Endothelial cell of umbilical vein (primary cell): ENCODE measurements at regions not wholly inside any gene's neighbourhood (a gene's known extent, or its start where the extent isn't known, plus 50 kb on each side); places are given as distances from the start of the nearest gene placed in this dataset.

Experiments used
- BruUV-seq: library from RNA; stranded (reverse); fragments of 400-500 nt; replicated peaks from 2 replicates; lab custom pipeline; 2021; lab: Mats Ljungman, UMichigan
- CTCF ChIA-PET: fragments of 300-600, 350-600 bp; sonication (Branson Sonifier 250); formaldehyde crosslinking; loops from one replicate; lab custom pipeline; 2021; ENCODE audit warnings: antibody characterized with exemption, inconsistent platforms; lab: Charles Lee
- POLR2A ChIA-PET: fragments of 300-600, 350-600 bp; sonication (Branson Sonifier 250); formaldehyde crosslinking; loops from one replicate; lab custom pipeline; 2021; ENCODE audit warnings: antibody characterized with exemption, inconsistent platforms; lab: Charles Lee
- DNase-seq: peaks from one replicate; pipeline ENCODE4 v3.0.0-alpha.2; 2011; ENCODE audit warnings: low read depth, low spot score
- FAIRE-seq: peaks from 2 replicates; lab custom pipeline; 2011; peaks lifted over from hg19 to GRCh38; lab: Jason Lieb, UNC
- H2AFZ ChIP-seq: 2 replicates; pipeline ENCODE4 v1.6.0; 2012; ENCODE audit warnings: low read depth, low read length, control low read depth, inconsistent platforms
- H3K27ac ChIP-seq: 2 replicates; pipeline ENCODE4 v1.5.1; 2011; ENCODE audit warnings: low read depth, mild to moderate bottlenecking, control low read depth, low read length, moderate library complexity; ENCODE audit not compliant: insufficient read depth
- H3K27me3 ChIP-seq, 2 experiments: 2 replicates each; pipeline versions ENCODE4 v1.6.0 to v1.6.1; 2011; ENCODE audit warnings: low read length in 2 of 2, mixed read lengths in 1 of 2; ENCODE audit not compliant: control insufficient read depth in 2 of 2, insufficient read depth in 2 of 2
- H3K36me3 ChIP-seq, 2 experiments: 2 replicates in 1 of 2; 3 replicates in 1 of 2; pipeline ENCODE4 v1.5.1; 2011; ENCODE audit warnings: low read length in 2 of 2, mild to moderate bottlenecking in 1 of 2, moderate library complexity in 1 of 2; ENCODE audit not compliant: control insufficient read depth in 2 of 2, insufficient read depth in 2 of 2; ENCODE audit errors: extremely low read depth in 1 of 2
- H3K4me1 ChIP-seq: 3 replicates; pipeline ENCODE4 v1.5.1; 2011; ENCODE audit warnings: mild to moderate bottlenecking, low read length; ENCODE audit not compliant: control insufficient read depth, insufficient read depth; ENCODE audit errors: extremely low read depth
- H3K4me2 ChIP-seq: 2 replicates; pipeline ENCODE4 v1.6.1; 2011; ENCODE audit warnings: low read length, control low read depth, mixed read lengths; ENCODE audit not compliant: insufficient read depth
- H3K4me3 ChIP-seq, 3 experiments: fragments of 200-600 bp in 1 of 3; sonication (generic), shearing (Covaris generic) in 1 of 3; replicated peaks in 1 of 3; 2 replicates each; pipeline ENCODE4 v1.5.1; 2011 to 2016; ENCODE audit warnings: control low read depth in 3 of 3, low read length in 3 of 3, mild to moderate bottlenecking in 2 of 3, inconsistent platforms in 1 of 3, low read depth in 1 of 3, moderate library complexity in 1 of 3; ENCODE audit not compliant: insufficient read depth in 1 of 3
- H3K79me2 ChIP-seq: 2 replicates; pipeline ENCODE4 v1.6.0; 2012; ENCODE audit warnings: low read length, inconsistent platforms; ENCODE audit not compliant: control insufficient read depth, insufficient read depth
- H3K9ac ChIP-seq: replicated peaks from 2 replicates; pipeline ENCODE3; 2011; ENCODE audit warnings: low read length, control low read depth; ENCODE audit not compliant: insufficient read depth; ENCODE audit errors: extremely low read depth
- H3K9me1 ChIP-seq: replicated peaks from 3 replicates; pipeline ENCODE4 v1.6.0; 2011; ENCODE audit warnings: mild to moderate bottlenecking, low read length; ENCODE audit not compliant: control insufficient read depth, insufficient read depth; ENCODE audit errors: extremely low read depth
- H3K9me3 ChIP-seq: replicated peaks from 2 replicates; pipeline ENCODE4 v1.5.1; 2012; ENCODE audit warnings: low read length, inconsistent platforms; ENCODE audit not compliant: control insufficient read depth, insufficient read depth
- H4K20me1 ChIP-seq: replicated peaks from 2 replicates; pipeline ENCODE3; 2011; ENCODE audit warnings: mild to moderate bottlenecking, low read length; ENCODE audit not compliant: control insufficient read depth, insufficient read depth; ENCODE audit errors: extremely low read depth
- CTCF ChIP-seq, 2 donors: IDR thresholded peaks; 1 replicate in 1 of 2; 2 replicates in 1 of 2; pipeline ENCODE4 v1.5.1; 2011; ENCODE audit warnings: low read length in 2 of 2, mild to moderate bottlenecking in 2 of 2, moderate library complexity in 2 of 2, control low read depth in 1 of 2, inconsistent platforms in 1 of 2, low read depth in 1 of 2; ENCODE audit not compliant: insufficient read depth in 1 of 2; ENCODE audit errors: extremely low read depth in 1 of 2
- EZH2 ChIP-seq: IDR thresholded peaks from 2 replicates; pipeline ENCODE4 v1.6.1; 2012; ENCODE audit warnings: borderline replicate concordance, low read depth, mild to moderate bottlenecking, moderate library complexity, low read length, inconsistent platforms; ENCODE audit not compliant: severe bottlenecking
- FOS ChIP-seq: IDR thresholded peaks from 2 replicates; pipeline ENCODE4 v1.6.1; 2011; ENCODE audit warnings: mild to moderate bottlenecking, low read length, moderate library complexity, borderline replicate concordance; ENCODE audit not compliant: insufficient read depth
- GATA2 ChIP-seq: IDR thresholded peaks from 2 replicates; pipeline ENCODE4 v1.7.0; 2011; ENCODE audit warnings: low read depth, mild to moderate bottlenecking, moderate library complexity, mixed read lengths, low read length; ENCODE audit not compliant: insufficient read length, insufficient read depth
- JUN ChIP-seq: IDR thresholded peaks from 2 replicates; pipeline ENCODE4 v1.6.1; 2011; ENCODE audit warnings: borderline replicate concordance, low read depth; ENCODE audit not compliant: insufficient read length, insufficient read depth
- MAX ChIP-seq: IDR thresholded peaks from 2 replicates; pipeline ENCODE4 v1.6.1; 2011; ENCODE audit not compliant: insufficient read depth, insufficient read length
- MYC ChIP-seq: IDR thresholded peaks from one replicate; pipeline ENCODE4 v1.6.1; 2011; ENCODE audit warnings: mild to moderate bottlenecking, low read depth, low read length
- POLR2A ChIP-seq: IDR thresholded peaks from 2 replicates; pipeline ENCODE4 v1.6.1; 2012; ENCODE audit warnings: low read depth, mild to moderate bottlenecking, control low read depth, low read length
- POLR2AphosphoS5 ChIP-seq: IDR thresholded peaks from 2 replicates; pipeline ENCODE4 v1.6.1; 2012; ENCODE audit warnings: low read depth, mild to moderate bottlenecking, control low read depth, low read length, moderate library complexity; ENCODE audit not compliant: insufficient read depth
- dilution Hi-C: fragments of 300-500 bp; cut with MboI; formaldehyde crosslinking; loops from one replicate; pipeline ENCODE4 v1.15.0; 2019; ENCODE audit warnings: low sequenced_read_pairs; ENCODE audit not compliant: extremely low pct_ligation_motif_present
- intact Hi-C: fragments of 100-400 bp; cut with micrococcal nuclease; formaldehyde crosslinking; loops from one replicate; pipeline ENCODE4 v1.10.0; 2022

GRCh38 chr4:158035662-158036195 is 137.1 kb downstream of the GASK1B start:
- H3K9me3 ChIP-seq = no peaks in the 10 kb centered on the region
- no peak overlapping the region for H3K4me2 ChIP-seq
- H3K27me3 ChIP-seq = no peaks in the 10 kb centered on the region
- H3K9ac ChIP-seq = no peak overlapping the region
- no peak overlapping the region for H3K27ac ChIP-seq
- no peak overlapping the region for H2AFZ ChIP-seq
- TF ChIP-seq POLR2A (no peak), FOS (no peak), GATA2 (no peak), MYC (no peak), EZH2 (no peak), CTCF (IDR thresholded peaks at IDR 0.05; ENCODE audit: extremely low read depth in 1 of 2, insufficient read depth in 1 of 2, low read depth in 1 of 2, low read length in 2 of 2) (no peak), MAX (no peak), POLR2AphosphoS5 (no peak), JUN (no peak)
- no peaks in the 10 kb centered on the region for H3K79me2 ChIP-seq
- dilution Hi-C loops = no loop called here
- ChIA-PET POLR2A (no interaction called here), CTCF (no interaction called here)
- H3K9me1 ChIP-seq = no peaks in the 10 kb centered on the region
- DNase-seq (no peak), FAIRE-seq (no peak)
- no peak overlapping the region for H3K4me3 ChIP-seq
- no peaks in the 10 kb centered on the region for H4K20me1 ChIP-seq
- intact Hi-C loops = no loop called here
- no TSS peak for BruUV-seq
- H3K4me1 ChIP-seq = peaks cover 29% of the 10 kb centered on the region
- H3K36me3 ChIP-seq = no peaks in the 10 kb centered on the region
